Keratinocyte (primary cell): ENCODE measurements at regions not wholly inside any gene's neighbourhood (a gene's known extent, or its start where the extent isn't known, plus 50 kb on each side); places are given as distances from the start of the nearest gene placed in this dataset.

Experiments
- CTCF ChIP-seq, 3 experiments: IDR thresholded peaks in 1 of 3; conservative IDR thresholded peaks in 1 of 3; optimal IDR thresholded peaks in 1 of 3; 2 replicates in 2 of 3; 3 replicates in 1 of 3; pipeline versions ENCODE3 to v1.5.1; 2011; ENCODE audit warnings: low read length in 3 of 3, mild to moderate bottlenecking in 3 of 3, moderate library complexity in 2 of 3, control low read depth in 1 of 3, inconsistent platforms in 1 of 3; ENCODE audit not compliant: insufficient read depth in 2 of 3; ENCODE audit errors: extremely low read depth in 1 of 3
- EZH2 ChIP-seq: IDR thresholded peaks from one replicate; pipeline ENCODE4 v1.6.1; 2012; ENCODE audit warnings: inconsistent platforms, mild to moderate bottlenecking, low read length, moderate library complexity

- no peak for TF ChIP-seq EZH2
- no peak for TF ChIP-seq CTCF (optimal IDR thresholded peaks at IDR 0.05 in 1 of 3, IDR thresholded peaks at IDR 0.05 in 1 of 3, conservative IDR thresholded peaks at IDR 0.05 in 1 of 3; ENCODE audit: extremely low read depth in 1 of 3, insufficient read depth in 2 of 3, low read length in 3 of 3)
These were observed 67.5 kb upstream of the PRLR start for GRCh38 chr5:35297755-35298154.
